GM23248 (cell line): ENCODE measurements at regions not wholly inside any gene's neighbourhood (a gene's known extent, or its start where the extent isn't known, plus 50 kb on each side); places are given as distances from the start of the nearest gene placed in this dataset.

Experiments used
- EZH2 ChIP-seq: fragments of 200-600 bp; sonication (generic); IDR thresholded peaks from 2 replicates; pipeline ENCODE4 v1.6.1; 2018; ENCODE audit warnings: antibody characterized with exemption, mild to moderate bottlenecking; ENCODE audit not compliant: insufficient read depth, poor library complexity, severe bottlenecking
- EZH2phosphoT487 ChIP-seq: fragments of 200-600 bp; sonication (generic); IDR thresholded peaks from 2 replicates; pipeline ENCODE4 v1.6.1; 2018; ENCODE audit warnings: antibody characterized with exemption, moderate library complexity, mild to moderate bottlenecking, low read depth; ENCODE audit not compliant: insufficient read depth

DNA sequence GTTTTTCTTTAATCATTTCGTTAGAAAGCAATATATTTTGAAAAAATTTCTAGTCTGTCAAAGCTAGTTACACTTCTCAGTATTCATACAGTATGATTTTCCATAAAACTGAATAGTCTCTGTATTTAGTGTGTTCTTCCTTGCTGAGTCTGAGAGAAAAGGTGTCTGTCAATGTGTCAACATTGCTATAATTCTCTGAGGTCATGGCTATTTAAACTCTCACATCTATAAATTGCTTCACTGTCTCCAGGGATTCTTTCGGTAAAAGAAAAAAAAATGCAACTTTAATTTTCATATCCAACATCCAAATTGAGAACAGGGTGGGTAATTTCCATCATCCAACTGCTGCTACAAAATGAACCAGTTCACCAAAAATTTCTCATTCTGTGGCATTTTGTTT lies 319.7 kb upstream of the GHITM start:
- no peak for TF ChIP-seq EZH2phosphoT487
- no peak for TF ChIP-seq EZH2
